Fibroblast of peridontal ligament (primary cell): ENCODE measurements at regions not wholly inside any gene's neighbourhood (a gene's known extent, or its start where the extent isn't known, plus 50 kb on each side); places are given as distances from the start of the nearest gene placed in this dataset.
"Not testable (repeated sequence)": the region's sequence is repeated elsewhere in the genome, so short reads cannot be mapped to it uniquely, and the experiment has no call there.

Experiments used
- DNase-seq: peaks from one replicate; pipeline ENCODE4 v3.0.0-alpha.2; 2010; ENCODE audit errors: extremely low read depth

GRCh38 chr18:57954935-57955334, 89.1 kb upstream of the NEDD4L start:
- no peak for DNase-seq

- no peak for DNase-seq
Observed at GRCh38 chr18:57953883-57954282, 90.1 kb upstream of the NEDD4L start.

- DNase-seq: peak; percentile 84
Observed at GRCh38 chr18:57951999-57952774, 91.8 kb upstream of the NEDD4L start.

- peak; percentile 32 for DNase-seq
Observed at GRCh38 chr18:57951117-57951796, 92.8 kb upstream of the NEDD4L start.

GRCh38 chr18:57950542-57950941, 93.5 kb upstream of the NEDD4L start:
- DNase-seq: no peak

GRCh38 chr18:57949335-57949734, 94.7 kb upstream of the NEDD4L start:
- not testable (repeated sequence) for DNase-seq

GRCh38 chr18:57947117-57947516, 96.9 kb upstream of the NEDD4L start:
- DNase-seq: no peak

GRCh38 chr18:57943723-57944122, 100.3 kb upstream of the NEDD4L start:
- DNase-seq: peak; percentile 67

GRCh38 chr18:57942493-57942892, 101.5 kb upstream of the NEDD4L start:
- DNase-seq: no peak

GRCh38 chr18:57941841-57942489, 102.1 kb upstream of the NEDD4L start:
- DNase-seq: no peak

- DNase-seq: no peak
Observed at GRCh38 chr18:57940166-57940660, 103.8 kb upstream of the NEDD4L start.

GRCh38 chr18:57934375-57934774, 109.7 kb upstream of the NEDD4L start:
- not testable (repeated sequence) for DNase-seq

- DNase-seq: peak; percentile 17
Observed at GRCh38 chr18:57931038-57931437, 113.0 kb upstream of the NEDD4L start.

- no peak for DNase-seq
Observed at GRCh38 chr18:57930476-57930875, 113.5 kb upstream of the NEDD4L start.

GRCh38 chr18:57929922-57930321, 114.1 kb upstream of the NEDD4L start:
- no peak for DNase-seq

GRCh38 chr18:57928466-57928865, 115.6 kb upstream of the NEDD4L start:
- DNase-seq: no peak

GRCh38 chr18:57927511-57927910, 116.5 kb upstream of the NEDD4L start:
- DNase-seq: no peak

GRCh38 chr18:57925706-57926105, 118.3 kb upstream of the NEDD4L start:
- DNase-seq: peak; percentile 89

GRCh38 chr18:57923611-57924010, 120.4 kb upstream of the NEDD4L start:
- no peak for DNase-seq

- no peak for DNase-seq
Observed at GRCh38 chr18:57922885-57923284, 119.8 kb upstream of the ATP8B1 start.

GRCh38 chr18:57921708-57922107, 118.6 kb upstream of the ATP8B1 start:
- peak; percentile 33 for DNase-seq

GRCh38 chr18:57920036-57920435, 116.9 kb upstream of the ATP8B1 start:
- DNase-seq: no peak

- no peak for DNase-seq
Observed at GRCh38 chr18:57918601-57919000, 115.5 kb upstream of the ATP8B1 start.
